IPS DF 6.9 (cell line): ENCODE measurements at regions not wholly inside any gene's neighbourhood (a gene's known extent, or its start where the extent isn't known, plus 50 kb on each side); places are given as distances from the start of the nearest gene placed in this dataset.

ENCODE experiments used
- DNase-seq: peaks from one replicate; pipeline ENCODE4 v3.0.0-alpha.2; 2013; ENCODE audit warnings: low read depth, low spot score
- H3K27ac ChIP-seq: one replicate; pipeline ENCODE4 v1.5.1; 2013; ENCODE audit warnings: low read length, control low read depth
- H3K27me3 ChIP-seq: 2 replicates; pipeline ENCODE4 v1.6.1; 2013; ENCODE audit warnings: mild to moderate bottlenecking, low read length; ENCODE audit not compliant: control insufficient read depth, insufficient read depth
- H3K36me3 ChIP-seq: 2 replicates; pipeline ENCODE4 v1.6.1; 2013; ENCODE audit warnings: low read length; ENCODE audit not compliant: control insufficient read depth, insufficient read depth
- H3K4me1 ChIP-seq: 2 replicates; pipeline ENCODE4 v1.6.1; 2013; ENCODE audit warnings: low read length; ENCODE audit not compliant: control insufficient read depth, insufficient read depth
- H3K4me3 ChIP-seq: 2 replicates; pipeline ENCODE4 v1.5.1; 2013; ENCODE audit warnings: mild to moderate bottlenecking, low read length
- H3K9me3 ChIP-seq: 2 replicates; pipeline ENCODE4 v1.6.1; 2013; ENCODE audit warnings: low read length, inconsistent platforms; ENCODE audit not compliant: control insufficient read depth, insufficient read depth
- WGBS: extraction: QIAGEN DNeasy Blood & Tissue Kit; methylation state at CpG from one replicate; pipeline ENCODE4 v1.1.7; 2013; ENCODE audit warnings: mixed read lengths, missing lambda C conversion rate; ENCODE audit not compliant: insufficient read length, insufficient coverage; 5-methylcytosine and 5-hydroxymethylcytosine counted together

DNA sequence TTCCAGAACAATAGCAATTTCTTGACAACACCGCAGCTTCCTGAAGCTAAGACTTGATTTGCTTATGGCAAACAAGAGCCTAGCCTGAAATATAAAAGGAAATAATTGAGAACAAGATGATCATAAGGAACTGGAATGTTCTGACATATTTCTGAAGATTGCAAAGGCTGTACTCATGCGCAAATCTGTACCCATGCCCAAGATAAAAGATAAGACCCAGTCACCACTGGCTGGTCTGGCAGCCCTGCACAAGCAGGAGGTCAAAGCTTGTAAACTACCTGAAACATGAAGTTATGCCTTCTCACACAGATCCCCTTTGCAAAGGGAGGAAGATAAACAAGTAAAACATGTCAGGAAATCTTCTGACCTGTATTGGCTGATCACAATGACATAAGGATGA, 160.8 kb upstream of the GYPC start:
- H3K4me3 ChIP-seq, result no peak overlapping the region
- no peaks in the 10 kb centered on the region for H3K36me3 ChIP-seq
- no peak for DNase-seq
- H3K4me1 ChIP-seq, result no peaks in the 10 kb centered on the region
- no CpG with 5 or more reads among the region's 2 CpGs for WGBS
- H3K27me3 ChIP-seq, result no peaks in the 10 kb centered on the region
- H3K27ac ChIP-seq, result no peak overlapping the region
- no peaks in the 10 kb centered on the region for H3K9me3 ChIP-seq

DNA sequence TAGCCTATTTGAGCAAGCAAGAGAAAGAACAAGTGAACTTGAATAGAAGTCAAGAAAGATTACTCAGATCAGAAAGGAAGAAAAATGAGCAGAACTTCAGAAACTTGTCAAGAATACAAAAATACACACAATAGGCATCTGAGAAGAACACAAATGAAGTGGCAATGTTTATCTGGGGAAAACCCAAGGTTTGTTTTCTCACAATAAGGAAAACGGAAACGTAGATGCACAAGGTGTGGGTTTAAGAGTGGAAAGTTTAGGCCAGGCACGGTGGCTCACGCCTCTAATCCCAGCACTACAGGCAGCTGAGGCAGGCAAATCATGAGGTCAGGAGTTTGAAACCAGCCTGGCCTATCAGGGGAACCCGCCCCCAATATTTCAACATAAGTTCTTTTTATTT, 159.5 kb upstream of the GYPC start:
- H3K9me3 ChIP-seq, result no peaks in the 10 kb centered on the region
- no peak for DNase-seq
- no peak overlapping the region for H3K27ac ChIP-seq
- no peak overlapping the region for H3K4me3 ChIP-seq
- no peaks in the 10 kb centered on the region for H3K36me3 ChIP-seq
- WGBS, result no CpG with 5 or more reads among the region's 5 CpGs
- H3K4me1 ChIP-seq, result no peaks in the 10 kb centered on the region
- no peaks in the 10 kb centered on the region for H3K27me3 ChIP-seq

DNA sequence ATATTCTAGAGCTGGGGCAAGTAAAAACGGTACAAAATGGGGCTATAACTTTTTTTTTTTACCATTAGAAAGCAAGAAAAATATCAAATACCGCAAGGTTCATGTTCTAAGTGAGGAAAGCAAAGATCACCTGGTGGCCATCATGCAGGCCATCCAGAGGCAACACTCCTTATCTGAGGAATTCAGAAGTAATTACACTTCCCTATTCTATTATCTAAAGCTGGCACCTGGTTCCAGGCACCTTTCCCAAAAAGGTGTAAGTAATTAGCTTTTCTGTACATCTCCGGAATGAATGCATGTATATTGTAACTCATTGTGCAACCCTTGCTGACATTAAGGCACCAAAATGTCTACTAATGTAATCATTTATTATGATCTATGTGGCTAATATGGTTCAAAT, 152.5 kb upstream of the GYPC start:
- H3K4me1 ChIP-seq, result no peaks in the 10 kb centered on the region; the same call in 1 of the 2 replicates
- no peak overlapping the region for H3K27ac ChIP-seq
- no CpG with 5 or more reads among the region's 3 CpGs for WGBS
- no peaks in the 10 kb centered on the region for H3K36me3 ChIP-seq
- no peaks in the 10 kb centered on the region for H3K9me3 ChIP-seq
- no peak for DNase-seq
- no peaks in the 10 kb centered on the region for H3K27me3 ChIP-seq
- H3K4me3 ChIP-seq, result no peak overlapping the region

DNA sequence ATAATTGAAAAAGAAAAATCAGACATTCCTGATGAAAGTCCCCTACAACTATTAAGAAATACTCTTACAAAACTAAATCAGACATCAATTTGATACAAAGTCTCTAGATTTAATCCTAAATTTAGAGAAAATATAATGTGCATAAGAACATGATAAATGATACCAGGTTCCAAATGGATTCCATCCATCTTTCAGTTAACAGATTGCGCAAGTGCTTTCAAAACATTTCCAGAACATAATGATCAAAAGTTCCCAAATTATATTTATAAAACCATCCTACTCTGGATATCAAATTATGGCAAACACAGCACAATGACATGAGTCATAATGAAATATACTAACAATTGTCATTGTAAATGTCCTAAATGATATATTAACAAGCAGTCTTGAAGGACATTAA, 151.0 kb upstream of the GYPC start:
- H3K9me3 ChIP-seq, result no peaks in the 10 kb centered on the region
- H3K4me1 ChIP-seq, result no peaks in the 10 kb centered on the region; the same call in 1 of the 2 replicates
- H3K36me3 ChIP-seq, result no peaks in the 10 kb centered on the region
- DNase-seq, result no peak
- no peak overlapping the region for H3K4me3 ChIP-seq
- WGBS, result no CpG with 5 or more reads among the region's 1 CpG
- no peak overlapping the region for H3K27ac ChIP-seq
- H3K27me3 ChIP-seq, result no peaks in the 10 kb centered on the region

DNA sequence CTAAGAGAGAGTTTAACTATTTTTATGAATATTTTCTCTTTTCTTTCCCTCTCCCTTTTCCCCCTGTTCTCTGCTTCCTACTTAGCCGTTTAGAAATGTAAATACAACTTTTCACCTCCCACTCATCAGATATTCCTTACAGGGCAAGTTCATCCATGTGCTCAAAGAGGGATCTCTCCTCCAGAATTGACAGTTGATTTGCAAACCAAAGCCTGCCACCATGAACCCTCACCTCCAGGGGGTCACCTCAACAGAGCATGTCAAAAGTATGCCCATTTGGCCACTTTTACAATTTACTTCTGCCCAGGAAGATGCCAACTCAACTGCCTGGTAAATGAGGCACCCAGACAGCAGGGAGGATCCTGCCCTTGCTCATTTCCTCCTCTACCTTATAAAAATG, 149.2 kb upstream of the GYPC start:
- Histone ChIP-seq H3K9me3 (no peaks in the 10 kb centered on the region), H3K4me3 (no peak overlapping the region), H3K27ac (no peak overlapping the region), H3K27me3 (no peaks in the 10 kb centered on the region), H3K36me3 (no peaks in the 10 kb centered on the region), H3K4me1 (peaks cover 1% of the 10 kb centered on the region; the same call in 1 of the 2 replicates)
- DNase-seq, result no peak
- WGBS, result no CpG with 5 or more reads among the region's 1 CpG

DNA sequence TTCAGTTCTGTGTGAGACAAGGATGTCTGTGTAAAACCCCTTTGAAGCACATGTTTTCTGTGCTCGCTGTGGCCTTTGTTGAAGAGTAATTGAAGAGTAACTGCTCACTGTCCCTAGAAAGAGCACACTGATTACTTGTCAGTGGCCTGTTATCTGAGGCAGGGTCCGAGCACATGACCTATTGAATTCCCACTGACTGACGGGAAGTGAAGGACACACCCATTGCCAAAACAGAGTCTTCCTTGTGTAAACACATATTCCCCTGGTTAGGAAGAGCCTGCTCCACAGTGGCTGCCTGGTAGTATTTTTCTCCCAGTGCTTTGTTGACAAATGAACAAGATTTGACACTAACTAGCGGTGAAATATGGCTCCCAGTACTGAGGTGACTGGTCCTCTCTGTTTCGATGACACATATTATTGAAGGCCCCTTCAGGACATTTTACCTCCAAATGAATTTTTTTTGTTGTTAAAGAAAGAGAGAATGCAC, 148.5 kb upstream of the GYPC start:
- no peak for DNase-seq
- Histone ChIP-seq H3K4me1 (peaks cover 1% of the 10 kb centered on the region; the same call in 1 of the 2 replicates), H3K9me3 (no peaks in the 10 kb centered on the region), H3K4me3 (no peak overlapping the region), H3K27ac (no peak overlapping the region), H3K27me3 (no peaks in the 10 kb centered on the region), H3K36me3 (no peaks in the 10 kb centered on the region)
- no CpG with 5 or more reads among the region's 5 CpGs for WGBS

DNA sequence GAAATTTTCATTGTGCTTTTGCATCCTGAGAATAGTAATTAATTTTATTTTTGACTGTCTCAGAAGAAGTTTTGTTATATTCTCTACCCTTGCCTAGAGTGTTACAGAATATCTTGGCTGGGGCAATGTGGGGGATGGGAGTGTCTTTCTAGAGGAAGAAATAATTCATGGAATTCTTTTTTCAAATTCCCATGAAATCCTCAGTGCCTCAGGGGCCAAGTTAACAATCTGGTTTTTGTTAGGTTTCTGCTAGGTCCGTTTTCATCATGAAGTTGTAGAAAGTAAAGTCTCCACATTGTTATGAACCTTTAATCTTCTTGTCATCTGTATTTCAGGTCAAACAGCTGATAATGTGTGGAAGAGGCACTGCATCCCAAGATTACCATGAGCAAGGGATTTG, 145.6 kb upstream of the GYPC start:
- no peak overlapping the region for H3K27ac ChIP-seq
- no peak for DNase-seq
- WGBS, result no CpG with 5 or more reads among the region's 1 CpG
- H3K4me3 ChIP-seq, result no peak overlapping the region
- H3K27me3 ChIP-seq, result no peaks in the 10 kb centered on the region
- H3K9me3 ChIP-seq, result no peaks in the 10 kb centered on the region
- H3K4me1 ChIP-seq, result peaks cover 1% of the 10 kb centered on the region; the same call in 1 of the 2 replicates
- no peaks in the 10 kb centered on the region for H3K36me3 ChIP-seq

DNA sequence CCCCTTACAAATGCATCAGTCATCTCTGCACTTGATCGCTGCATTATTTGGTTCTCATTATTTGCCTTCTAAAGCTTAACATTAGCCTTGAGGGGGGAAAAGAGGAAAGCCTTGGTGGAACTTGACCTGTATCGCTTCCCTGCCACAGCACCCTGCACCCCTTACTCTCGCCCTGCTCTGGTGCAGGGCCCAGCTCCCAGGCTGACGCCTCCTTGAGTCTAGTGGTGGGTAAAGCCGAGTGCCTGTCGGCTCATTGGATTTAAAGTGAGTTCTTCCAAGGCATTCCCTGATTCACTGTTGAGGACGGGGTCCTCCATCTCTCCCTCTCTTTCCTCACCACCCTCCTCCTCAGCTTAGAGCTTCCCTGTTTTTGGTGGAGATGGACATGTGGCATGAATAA, 145.0 kb upstream of the GYPC start:
- no peaks in the 10 kb centered on the region for H3K27me3 ChIP-seq
- no peaks in the 10 kb centered on the region for H3K36me3 ChIP-seq
- no CpG with 5 or more reads among the region's 7 CpGs for WGBS
- H3K27ac ChIP-seq, result no peak overlapping the region
- no peak overlapping the region for H3K4me3 ChIP-seq
- DNase-seq, result no peak
- no peaks in the 10 kb centered on the region for H3K9me3 ChIP-seq
- peaks cover 1% of the 10 kb centered on the region; the same call in 1 of the 2 replicates for H3K4me1 ChIP-seq

DNA sequence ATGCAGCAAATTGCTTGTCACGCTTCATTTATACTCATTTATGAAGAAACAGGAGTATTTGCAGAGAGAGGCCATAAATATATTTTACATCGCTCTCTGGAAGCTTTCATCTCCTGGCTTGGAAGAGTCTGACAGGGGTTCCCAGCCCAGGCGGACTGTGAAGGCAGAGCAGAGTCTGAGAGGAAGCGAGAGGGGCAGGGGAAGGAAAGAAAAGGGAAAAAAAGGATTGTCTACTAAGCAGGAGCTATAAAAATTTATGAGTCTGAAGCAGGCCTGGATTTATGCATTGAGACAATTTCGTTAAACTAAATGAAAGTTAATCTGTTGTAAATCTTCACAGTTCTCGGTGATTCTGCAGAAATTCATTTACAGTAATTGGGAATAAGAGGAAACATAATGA, 143.9 kb upstream of the GYPC start:
- Histone ChIP-seq H3K27me3 (no peaks in the 10 kb centered on the region), H3K4me1 (0 out of 2 replicates have a peak, but pooled peaks cover 1% of the 10 kb centered on the region)

DNA sequence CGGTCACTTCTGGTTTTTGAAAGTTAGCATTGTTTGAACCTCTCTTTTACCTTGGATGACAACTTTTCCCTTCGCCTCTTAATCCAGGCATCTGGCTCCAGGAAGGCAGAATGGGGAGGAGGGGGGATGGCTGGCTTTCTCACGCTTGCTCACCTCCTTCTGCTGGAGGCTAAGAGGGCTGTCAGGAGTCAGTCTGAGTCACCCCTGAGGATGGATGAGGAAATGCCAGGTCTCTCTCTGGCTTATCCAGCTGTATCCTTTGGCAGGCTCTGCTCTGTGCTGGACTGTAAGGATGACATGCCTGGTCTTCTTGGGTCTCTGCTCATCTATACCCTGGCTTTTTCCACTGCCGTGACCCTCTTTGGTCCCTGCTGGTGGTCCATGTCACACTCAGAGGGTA, 142.9 kb upstream of the GYPC start:
- Histone ChIP-seq H3K36me3 (no peaks in the 10 kb centered on the region), H3K27ac (no peak overlapping the region), H3K4me1 (0 out of 2 replicates have a peak, but pooled peaks cover 1% of the 10 kb centered on the region), H3K4me3 (no peak overlapping the region), H3K27me3 (no peaks in the 10 kb centered on the region), H3K9me3 (no peaks in the 10 kb centered on the region)
- DNase-seq, result no peak
- no CpG with 5 or more reads among the region's 4 CpGs for WGBS

More for the DNA sequence above, 143.9 kb upstream of the GYPC start:
- no peak overlapping the region for H3K4me3 ChIP-seq
- no peak overlapping the region for H3K27ac ChIP-seq
- H3K36me3 ChIP-seq, result no peaks in the 10 kb centered on the region
- no CpG with 5 or more reads among the region's 6 CpGs for WGBS
- no peaks in the 10 kb centered on the region for H3K9me3 ChIP-seq
- no peak for DNase-seq

DNA sequence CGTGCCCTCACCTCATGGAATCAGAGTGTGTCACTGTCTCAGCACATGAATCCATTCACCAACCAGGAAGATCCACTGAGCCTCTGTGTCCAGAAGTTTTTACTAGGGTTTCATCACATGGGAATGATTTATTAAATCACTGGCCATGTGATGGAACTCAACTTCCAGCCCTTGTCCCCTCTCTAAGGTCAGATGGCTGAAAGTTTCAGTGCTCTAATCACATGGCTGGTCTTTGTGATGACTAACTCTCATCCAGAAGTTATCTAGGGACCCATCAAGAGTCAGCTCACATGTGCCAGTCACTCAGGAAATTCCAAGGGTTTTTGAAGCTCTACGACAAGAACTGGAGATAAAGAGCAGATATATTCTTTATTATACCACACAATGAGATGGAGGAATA, 140.5 kb upstream of the GYPC start:
- Histone ChIP-seq H3K27me3 (no peaks in the 10 kb centered on the region), H3K4me3 (no peak overlapping the region), H3K36me3 (no peaks in the 10 kb centered on the region), H3K27ac (no peak overlapping the region), H3K4me1 (0 out of 2 replicates have a peak, but pooled peaks cover 1% of the 10 kb centered on the region), H3K9me3 (no peaks in the 10 kb centered on the region)
- no CpG with 5 or more reads among the region's 2 CpGs for WGBS
- DNase-seq, result no peak
